ENCODE measurements at regions not wholly inside any gene's neighbourhood (a gene's known extent, or its start where the extent isn't known, plus 50 kb on each side); places are given as distances from the start of the nearest gene placed in this dataset.

DNA sequence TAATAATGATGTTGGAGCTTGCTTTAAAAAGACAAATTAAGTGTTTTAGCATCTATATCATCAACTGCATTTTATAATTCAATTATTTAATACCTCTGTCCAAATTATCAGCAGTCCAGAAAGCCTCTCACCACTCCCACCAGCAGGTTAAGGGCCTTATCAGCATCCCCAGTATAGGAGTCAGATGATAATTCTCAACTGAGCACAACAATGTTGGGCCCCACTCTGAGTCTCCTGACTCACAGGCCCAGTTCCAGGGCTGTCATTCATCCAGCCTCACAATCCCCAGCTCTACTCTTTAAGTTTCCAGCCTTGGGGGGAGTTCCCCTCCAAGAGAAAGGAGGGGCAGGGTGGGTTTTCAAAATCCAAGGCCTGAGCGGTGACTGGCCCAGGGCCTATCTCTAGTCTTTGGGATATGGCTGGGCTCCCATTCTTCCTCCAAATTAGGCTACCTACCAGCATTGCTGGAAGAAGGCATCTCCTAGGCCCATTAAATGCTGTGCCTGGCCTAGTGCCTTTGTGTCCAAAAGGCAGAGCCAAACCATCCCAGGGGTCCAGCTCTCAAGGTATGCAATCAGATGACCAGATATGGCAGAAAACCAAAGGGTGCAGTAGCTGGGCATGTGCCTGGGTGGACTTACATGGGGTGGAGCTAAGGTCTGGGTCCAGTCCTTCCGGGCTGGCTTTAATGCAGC lies 134.1 kb downstream of the GLUL start (continued):
- TF ChIP-seq, protein P1, sequence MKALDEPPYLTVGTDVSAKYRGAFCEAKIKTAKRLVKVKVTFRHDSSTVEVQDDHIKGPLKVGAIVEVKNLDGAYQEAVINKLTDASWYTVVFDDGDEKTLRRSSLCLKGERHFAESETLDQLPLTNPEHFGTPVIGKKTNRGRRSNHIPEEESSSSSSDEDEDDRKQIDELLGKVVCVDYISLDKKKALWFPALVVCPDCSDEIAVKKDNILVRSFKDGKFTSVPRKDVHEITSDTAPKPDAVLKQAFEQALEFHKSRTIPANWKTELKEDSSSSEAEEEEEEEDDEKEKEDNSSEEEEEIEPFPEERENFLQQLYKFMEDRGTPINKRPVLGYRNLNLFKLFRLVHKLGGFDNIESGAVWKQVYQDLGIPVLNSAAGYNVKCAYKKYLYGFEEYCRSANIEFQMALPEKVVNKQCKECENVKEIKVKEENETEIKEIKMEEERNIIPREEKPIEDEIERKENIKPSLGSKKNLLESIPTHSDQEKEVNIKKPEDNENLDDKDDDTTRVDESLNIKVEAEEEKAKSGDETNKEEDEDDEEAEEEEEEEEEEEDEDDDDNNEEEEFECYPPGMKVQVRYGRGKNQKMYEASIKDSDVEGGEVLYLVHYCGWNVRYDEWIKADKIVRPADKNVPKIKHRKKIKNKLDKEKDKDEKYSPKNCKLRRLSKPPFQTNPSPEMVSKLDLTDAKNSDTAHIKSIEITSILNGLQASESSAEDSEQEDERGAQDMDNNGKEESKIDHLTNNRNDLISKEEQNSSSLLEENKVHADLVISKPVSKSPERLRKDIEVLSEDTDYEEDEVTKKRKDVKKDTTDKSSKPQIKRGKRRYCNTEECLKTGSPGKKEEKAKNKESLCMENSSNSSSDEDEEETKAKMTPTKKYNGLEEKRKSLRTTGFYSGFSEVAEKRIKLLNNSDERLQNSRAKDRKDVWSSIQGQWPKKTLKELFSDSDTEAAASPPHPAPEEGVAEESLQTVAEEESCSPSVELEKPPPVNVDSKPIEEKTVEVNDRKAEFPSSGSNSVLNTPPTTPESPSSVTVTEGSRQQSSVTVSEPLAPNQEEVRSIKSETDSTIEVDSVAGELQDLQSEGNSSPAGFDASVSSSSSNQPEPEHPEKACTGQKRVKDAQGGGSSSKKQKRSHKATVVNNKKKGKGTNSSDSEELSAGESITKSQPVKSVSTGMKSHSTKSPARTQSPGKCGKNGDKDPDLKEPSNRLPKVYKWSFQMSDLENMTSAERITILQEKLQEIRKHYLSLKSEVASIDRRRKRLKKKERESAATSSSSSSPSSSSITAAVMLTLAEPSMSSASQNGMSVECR (CRISPR knock-in tag; IDR thresholded peaks at IDR 0.05), result no peak
- TF ChIP-seq DNMT1 (IDR thresholded peaks at IDR 0.05) (peak; percentile 4; the same call in 1 of the 2 replicates), EP300 (IDR thresholded peaks at IDR 0.05; ENCODE audit: low read length) (peak; percentile 94), HMGN3 (IDR thresholded peaks at IDR 0.05; ENCODE audit: borderline replicate concordance, extremely low read depth, insufficient read length, low read depth, low read length) (peak; percentile 65), CEBPG (CRISPR knock-in tag; IDR thresholded peaks at IDR 0.05) (no peak), CEBPG (tag; conservative IDR thresholded peaks at IDR 0.05 in 1 of 2, IDR thresholded peaks at IDR 0.05 in 1 of 2) (no peak), TCF3 (CRISPR knock-in tag; IDR thresholded peaks at IDR 0.05) (peak; percentile 89), KLF1 (tag; IDR thresholded peaks at IDR 0.05) (no peak), CBFA2T3 (IDR thresholded peaks at IDR 0.05) (peak; percentile 94), PHF20 (IDR thresholded peaks at IDR 0.05; ENCODE audit: partially characterized antibody) (no peak), MTA2 (IDR thresholded peaks at IDR 0.05; ENCODE audit: low read depth) (peak; percentile 70), KHSRP (IDR thresholded peaks at IDR 0.05) (no peak), FOXJ3 (CRISPR knock-in tag; IDR thresholded peaks at IDR 0.05) (no peak)
- TF ChIP-seq, protein P2, sequence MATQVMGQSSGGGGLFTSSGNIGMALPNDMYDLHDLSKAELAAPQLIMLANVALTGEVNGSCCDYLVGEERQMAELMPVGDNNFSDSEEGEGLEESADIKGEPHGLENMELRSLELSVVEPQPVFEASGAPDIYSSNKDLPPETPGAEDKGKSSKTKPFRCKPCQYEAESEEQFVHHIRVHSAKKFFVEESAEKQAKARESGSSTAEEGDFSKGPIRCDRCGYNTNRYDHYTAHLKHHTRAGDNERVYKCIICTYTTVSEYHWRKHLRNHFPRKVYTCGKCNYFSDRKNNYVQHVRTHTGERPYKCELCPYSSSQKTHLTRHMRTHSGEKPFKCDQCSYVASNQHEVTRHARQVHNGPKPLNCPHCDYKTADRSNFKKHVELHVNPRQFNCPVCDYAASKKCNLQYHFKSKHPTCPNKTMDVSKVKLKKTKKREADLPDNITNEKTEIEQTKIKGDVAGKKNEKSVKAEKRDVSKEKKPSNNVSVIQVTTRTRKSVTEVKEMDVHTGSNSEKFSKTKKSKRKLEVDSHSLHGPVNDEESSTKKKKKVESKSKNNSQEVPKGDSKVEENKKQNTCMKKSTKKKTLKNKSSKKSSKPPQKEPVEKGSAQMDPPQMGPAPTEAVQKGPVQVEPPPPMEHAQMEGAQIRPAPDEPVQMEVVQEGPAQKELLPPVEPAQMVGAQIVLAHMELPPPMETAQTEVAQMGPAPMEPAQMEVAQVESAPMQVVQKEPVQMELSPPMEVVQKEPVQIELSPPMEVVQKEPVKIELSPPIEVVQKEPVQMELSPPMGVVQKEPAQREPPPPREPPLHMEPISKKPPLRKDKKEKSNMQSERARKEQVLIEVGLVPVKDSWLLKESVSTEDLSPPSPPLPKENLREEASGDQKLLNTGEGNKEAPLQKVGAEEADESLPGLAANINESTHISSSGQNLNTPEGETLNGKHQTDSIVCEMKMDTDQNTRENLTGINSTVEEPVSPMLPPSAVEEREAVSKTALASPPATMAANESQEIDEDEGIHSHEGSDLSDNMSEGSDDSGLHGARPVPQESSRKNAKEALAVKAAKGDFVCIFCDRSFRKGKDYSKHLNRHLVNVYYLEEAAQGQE (IDR thresholded peaks at IDR 0.05; ENCODE audit: borderline replicate concordance), result peak; percentile 90
- TF ChIP-seq, protein P2 (CRISPR knock-in tag; IDR thresholded peaks at IDR 0.05; ENCODE audit: low read depth), result peak; percentile 57; the same call in 1 of the 2 replicates
- TF ChIP-seq, protein P3, sequence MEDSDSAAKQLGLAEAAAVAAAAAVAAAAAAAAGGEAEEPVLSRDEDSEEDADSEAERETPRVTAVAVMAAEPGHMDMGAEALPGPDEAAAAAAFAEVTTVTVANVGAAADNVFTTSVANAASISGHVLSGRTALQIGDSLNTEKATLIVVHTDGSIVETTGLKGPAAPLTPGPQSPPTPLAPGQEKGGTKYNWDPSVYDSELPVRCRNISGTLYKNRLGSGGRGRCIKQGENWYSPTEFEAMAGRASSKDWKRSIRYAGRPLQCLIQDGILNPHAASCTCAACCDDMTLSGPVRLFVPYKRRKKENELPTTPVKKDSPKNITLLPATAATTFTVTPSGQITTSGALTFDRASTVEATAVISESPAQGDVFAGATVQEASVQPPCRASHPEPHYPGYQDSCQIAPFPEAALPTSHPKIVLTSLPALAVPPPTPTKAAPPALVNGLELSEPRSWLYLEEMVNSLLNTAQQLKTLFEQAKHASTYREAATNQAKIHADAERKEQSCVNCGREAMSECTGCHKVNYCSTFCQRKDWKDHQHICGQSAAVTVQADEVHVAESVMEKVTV (CRISPR knock-in tag; IDR thresholded peaks at IDR 0.05), result no peak

Measured in K562 (cell line).